HUES48 (cell line): ENCODE measurements at regions not wholly inside any gene's neighbourhood (a gene's known extent, or its start where the extent isn't known, plus 50 kb on each side); places are given as distances from the start of the nearest gene placed in this dataset.

Experiments
- H3K27ac ChIP-seq: one replicate; pipeline ENCODE4 v1.7.0; 2013; ENCODE audit warnings: low read depth, low read length, inconsistent platforms
- H3K27me3 ChIP-seq: 2 replicates; pipeline ENCODE4 v1.6.1; 2013; ENCODE audit warnings: mild to moderate bottlenecking, low read length; ENCODE audit not compliant: control insufficient read depth, insufficient read depth
- H3K36me3 ChIP-seq: 2 replicates; pipeline ENCODE4 v1.6.1; 2013; ENCODE audit warnings: low read length; ENCODE audit not compliant: control insufficient read depth, insufficient read depth
- H3K4me1 ChIP-seq: 2 replicates; pipeline ENCODE4 v1.6.1; 2013; ENCODE audit warnings: mild to moderate bottlenecking, low read length; ENCODE audit not compliant: control insufficient read depth, insufficient read depth
- H3K4me3 ChIP-seq: 2 replicates; pipeline ENCODE4 v1.5.1; 2013; ENCODE audit warnings: mild to moderate bottlenecking, low read depth, low read length
- H3K9ac ChIP-seq: 2 replicates; pipeline ENCODE4 v1.6.1; 2013; ENCODE audit warnings: mild to moderate bottlenecking, low read depth, low read length, moderate library complexity
- H3K9me3 ChIP-seq: 2 replicates; pipeline ENCODE4 v1.6.1; 2013; ENCODE audit warnings: low read length; ENCODE audit not compliant: control insufficient read depth, insufficient read depth

GRCh38 chr2:160901613-160902012, 258.6 kb upstream of the TANK start:
- Histone ChIP-seq H3K9ac (no peak overlapping the region), H3K4me1 (peaks cover 18% of the 10 kb centered on the region), H3K27me3 (no peaks in the 10 kb centered on the region), H3K9me3 (no peaks in the 10 kb centered on the region), H3K36me3 (no peaks in the 10 kb centered on the region), H3K27ac (no peak overlapping the region), H3K4me3 (no peak overlapping the region)

DNA sequence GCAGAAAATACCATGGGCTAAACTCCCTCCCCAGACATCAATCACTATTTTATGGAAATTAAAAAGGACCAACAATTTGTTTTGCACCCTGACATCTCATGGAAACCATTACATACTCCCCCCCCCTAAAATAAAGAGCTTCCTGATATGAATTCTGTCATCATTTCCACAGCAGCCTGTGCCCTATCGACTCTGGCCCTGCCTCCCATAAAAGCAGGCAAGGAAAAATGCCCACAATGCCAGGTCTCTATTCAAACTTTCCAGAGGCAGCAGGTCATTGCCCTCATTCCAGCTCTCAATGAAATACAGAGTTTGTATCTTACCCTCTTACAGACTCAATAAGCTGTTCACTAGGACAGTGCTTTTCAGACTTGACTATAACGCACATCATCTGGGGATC, 254.4 kb upstream of the TANK start:
- no peaks in the 10 kb centered on the region for H3K9me3 ChIP-seq
- no peak overlapping the region for H3K9ac ChIP-seq
- H3K36me3 ChIP-seq = no peaks in the 10 kb centered on the region
- 0 out of 2 replicates have a peak, but pooled peaks cover 4% of the 10 kb centered on the region for H3K27me3 ChIP-seq
- no peak overlapping the region for H3K27ac ChIP-seq
- H3K4me1 ChIP-seq = peaks cover 17% of the 10 kb centered on the region
- no peak overlapping the region for H3K4me3 ChIP-seq

- no peak overlapping the region for H3K4me3 ChIP-seq
- H3K36me3 ChIP-seq = no peaks in the 10 kb centered on the region
- peaks cover 8% of the 10 kb centered on the region for H3K27me3 ChIP-seq
- H3K9me3 ChIP-seq = no peaks in the 10 kb centered on the region
- H3K4me1 ChIP-seq = peaks cover 17% of the 10 kb centered on the region
- H3K27ac ChIP-seq = no peak overlapping the region
- H3K9ac ChIP-seq = no peak overlapping the region
Observed at GRCh38 chr2:160906878-160907277, 253.3 kb upstream of the TANK start.

DNA sequence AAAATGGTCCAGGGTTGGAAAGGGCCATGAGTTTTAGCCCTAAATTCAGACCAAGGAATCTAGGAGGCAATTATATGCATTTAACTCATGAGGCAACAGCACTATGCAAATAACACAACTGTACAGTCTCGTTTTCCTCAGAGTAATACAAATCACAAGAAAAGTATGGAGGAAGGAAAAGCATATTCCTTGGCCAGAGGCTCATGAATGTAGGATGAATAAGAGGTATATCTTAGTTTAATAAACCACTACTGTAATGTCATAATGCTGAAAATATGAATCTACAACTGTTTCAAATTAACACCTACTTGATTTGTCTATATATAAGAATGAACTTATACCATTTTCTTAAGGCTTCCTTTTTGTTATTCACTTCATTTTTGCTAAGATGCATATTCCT, 252.5 kb upstream of the TANK start:
- Histone ChIP-seq H3K27ac (no peak overlapping the region), H3K9me3 (no peaks in the 10 kb centered on the region), H3K36me3 (no peaks in the 10 kb centered on the region), H3K4me3 (no peak overlapping the region), H3K4me1 (peaks cover 17% of the 10 kb centered on the region), H3K27me3 (peaks cover 17% of the 10 kb centered on the region), H3K9ac (no peak overlapping the region)

DNA sequence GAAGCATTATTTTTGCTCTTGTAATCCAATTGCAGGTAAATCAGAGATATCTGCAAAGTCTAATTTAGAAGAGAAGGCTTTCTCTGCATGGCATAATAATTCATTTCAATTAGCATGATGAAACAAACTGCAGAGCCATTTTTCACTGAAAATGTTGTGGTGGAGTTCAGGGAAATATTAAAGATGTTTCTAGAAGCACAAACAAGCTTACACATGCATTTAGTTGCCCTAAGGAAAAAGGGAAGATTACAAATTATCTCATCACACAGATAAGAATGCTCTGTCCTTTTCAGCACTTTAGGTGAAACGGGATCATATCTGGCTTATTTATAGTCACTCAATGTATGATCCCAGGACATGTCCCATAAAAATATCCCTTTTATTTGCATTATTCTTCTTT, 252.1 kb upstream of the TANK start:
- Histone ChIP-seq H3K4me1 (peaks cover 17% of the 10 kb centered on the region), H3K27me3 (peaks cover 21% of the 10 kb centered on the region), H3K4me3 (no peak overlapping the region), H3K36me3 (no peaks in the 10 kb centered on the region), H3K9ac (no peak overlapping the region), H3K9me3 (no peaks in the 10 kb centered on the region), H3K27ac (no peak overlapping the region)

GRCh38 chr2:160909781-160910242, 250.4 kb upstream of the TANK start:
- Histone ChIP-seq H3K27me3 (peaks cover 30% of the 10 kb centered on the region), H3K36me3 (no peaks in the 10 kb centered on the region), H3K4me1 (peaks cover 10% of the 10 kb centered on the region), H3K9ac (no peak overlapping the region), H3K9me3 (no peaks in the 10 kb centered on the region), H3K27ac (no peak overlapping the region), H3K4me3 (no peak overlapping the region)

- Histone ChIP-seq H3K27ac (no peak overlapping the region), H3K9me3 (no peaks in the 10 kb centered on the region), H3K9ac (no peak overlapping the region), H3K27me3 (peaks cover 30% of the 10 kb centered on the region), H3K4me1 (peaks cover 5% of the 10 kb centered on the region; the same call in 1 of the 2 replicates), H3K36me3 (no peaks in the 10 kb centered on the region), H3K4me3 (no peak overlapping the region)
Observed at GRCh38 chr2:160910681-160911080, 249.5 kb upstream of the TANK start.

- Histone ChIP-seq H3K27ac (no peak overlapping the region), H3K27me3 (peaks cover 30% of the 10 kb centered on the region), H3K36me3 (no peaks in the 10 kb centered on the region), H3K9ac (no peak overlapping the region), H3K4me1 (peaks cover 5% of the 10 kb centered on the region; the same call in 1 of the 2 replicates), H3K4me3 (no peak overlapping the region), H3K9me3 (no peaks in the 10 kb centered on the region)
Observed at GRCh38 chr2:160911258-160911657, 249.0 kb upstream of the TANK start.

DNA sequence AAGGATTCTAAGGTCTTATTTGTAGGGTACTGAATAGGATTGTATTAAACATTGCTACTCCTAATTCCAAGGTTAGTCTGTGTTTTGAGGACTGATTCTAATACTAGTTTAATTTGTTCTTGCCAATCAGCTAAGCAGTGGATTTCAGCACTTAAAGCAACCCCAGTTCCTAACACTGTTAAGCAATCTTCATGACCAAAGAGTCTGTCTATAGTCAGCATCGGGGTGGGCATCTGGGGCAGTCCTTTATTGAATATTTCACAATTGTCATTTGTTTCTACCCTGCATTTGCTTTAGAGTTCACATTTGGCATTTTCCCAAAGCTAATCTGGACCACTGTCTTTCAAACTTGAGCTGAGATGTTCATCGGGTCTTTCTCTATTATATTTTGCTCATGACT, 248.0 kb upstream of the TANK start:
- H3K27me3 ChIP-seq = peaks cover 35% of the 10 kb centered on the region
- H3K9ac ChIP-seq = no peak overlapping the region
- H3K27ac ChIP-seq = no peak overlapping the region

DNA sequence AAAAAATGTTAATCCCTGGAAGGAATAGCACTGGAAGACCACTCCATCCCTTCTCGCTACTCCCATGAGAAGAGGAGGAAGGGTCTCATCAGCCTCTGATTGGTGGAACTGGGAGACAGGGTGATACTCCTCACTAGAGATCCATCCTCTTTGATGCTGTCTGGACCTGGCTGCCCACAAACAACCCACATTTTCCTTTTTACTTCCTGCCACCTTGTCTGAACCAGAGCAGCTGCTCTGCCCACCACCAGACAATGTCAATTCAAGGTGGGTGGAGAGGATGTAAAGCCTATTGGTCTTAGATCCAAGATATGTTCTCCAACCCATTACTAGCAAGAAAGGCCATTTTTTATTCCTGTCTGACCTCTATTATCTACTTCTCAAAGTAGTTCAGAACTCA, 246.9 kb upstream of the TANK start:
- H3K9me3 ChIP-seq = no peaks in the 10 kb centered on the region
- peaks cover 38% of the 10 kb centered on the region for H3K27me3 ChIP-seq
- no peak overlapping the region for H3K4me3 ChIP-seq
- peaks cover 5% of the 10 kb centered on the region; the same call in 1 of the 2 replicates for H3K4me1 ChIP-seq
- H3K27ac ChIP-seq = no peak overlapping the region
- no peaks in the 10 kb centered on the region for H3K36me3 ChIP-seq
- H3K9ac ChIP-seq = no peak overlapping the region

More for the DNA sequence above, 248.0 kb upstream of the TANK start:
- peaks cover 5% of the 10 kb centered on the region; the same call in 1 of the 2 replicates for H3K4me1 ChIP-seq
- no peaks in the 10 kb centered on the region for H3K36me3 ChIP-seq
- H3K4me3 ChIP-seq = no peak overlapping the region
- H3K9me3 ChIP-seq = no peaks in the 10 kb centered on the region

DNA sequence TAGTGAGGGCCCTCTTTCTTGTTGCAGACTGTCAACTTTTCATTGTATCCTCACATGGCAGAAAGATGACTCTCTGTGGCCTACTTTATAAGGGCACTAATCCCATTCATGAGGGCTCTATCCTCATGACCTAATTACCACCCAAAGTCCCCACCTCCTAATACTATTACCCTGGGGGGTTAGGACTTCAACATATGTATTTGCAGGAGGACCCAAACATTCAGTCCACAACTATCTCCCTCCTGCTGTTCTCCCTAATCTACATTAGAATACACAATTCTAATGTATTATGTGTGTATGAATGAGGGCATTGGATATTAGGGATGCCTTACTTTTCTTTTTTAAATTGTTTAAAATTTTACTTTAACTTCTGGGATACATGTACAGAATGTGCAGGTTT, 246.0 kb upstream of the TANK start:
- no peaks in the 10 kb centered on the region for H3K36me3 ChIP-seq
- H3K9ac ChIP-seq = no peak overlapping the region

GRCh38 chr2:160916300-160916699, 243.9 kb upstream of the TANK start:
- peaks cover 33% of the 10 kb centered on the region for H3K27me3 ChIP-seq
- H3K4me3 ChIP-seq = no peak overlapping the region
- no peaks in the 10 kb centered on the region for H3K9me3 ChIP-seq
- no peak overlapping the region for H3K9ac ChIP-seq
- H3K27ac ChIP-seq = no peak overlapping the region
- peaks cover 19% of the 10 kb centered on the region for H3K4me1 ChIP-seq
- no peaks in the 10 kb centered on the region for H3K36me3 ChIP-seq

More for the DNA sequence above, 246.0 kb upstream of the TANK start:
- Histone ChIP-seq H3K4me1 (peaks cover 7% of the 10 kb centered on the region; the same call in 1 of the 2 replicates), H3K27ac (no peak overlapping the region), H3K27me3 (peaks cover 38% of the 10 kb centered on the region), H3K9me3 (no peaks in the 10 kb centered on the region), H3K4me3 (no peak overlapping the region)
